Fibroblast of lung (primary cell): ENCODE measurements at regions not wholly inside any gene's neighbourhood (a gene's known extent, or its start where the extent isn't known, plus 50 kb on each side); places are given as distances from the start of the nearest gene placed in this dataset.

Experiments
- DNase-seq, 2 donors: peaks; one replicate each; pipeline versions ENCODE4 v3.0.0 to v3.0.0-alpha.2; 2010; ENCODE audit warnings: low read depth in 2 of 2
- H2AFZ ChIP-seq: 2 replicates; pipeline ENCODE4 v1.5.1; 2012; ENCODE audit warnings: low read length, control low read depth, inconsistent platforms
- H3K27ac ChIP-seq: 2 replicates; pipeline ENCODE4 v1.5.1; 2011; ENCODE audit warnings: low read length, control low read depth; ENCODE audit not compliant: insufficient read depth
- H3K27me3 ChIP-seq: 2 replicates; pipeline ENCODE4 v1.5.1; 2011; ENCODE audit warnings: mild to moderate bottlenecking, low read length; ENCODE audit not compliant: control insufficient read depth, insufficient read depth
- H3K36me3 ChIP-seq: 2 replicates; pipeline ENCODE4 v1.5.1; 2011; ENCODE audit warnings: low read length; ENCODE audit not compliant: control insufficient read depth, insufficient read depth
- H3K4me1 ChIP-seq: 2 replicates; pipeline ENCODE4 v1.5.1; 2011; ENCODE audit warnings: low read length; ENCODE audit not compliant: control insufficient read depth, insufficient read depth; ENCODE audit errors: extremely low read depth
- H3K4me2 ChIP-seq: 2 replicates; pipeline ENCODE4 v1.5.1; 2011; ENCODE audit warnings: low read length, control low read depth; ENCODE audit not compliant: insufficient read depth; ENCODE audit errors: extremely low read depth
- H3K4me3 ChIP-seq, 4 experiments: fragments of 200-600 bp in 1 of 4; sonication (generic) in 1 of 4; replicated peaks in 1 of 4; 2 replicates each; pipeline ENCODE4 v1.5.1; 2011 to 2016; ENCODE audit warnings: low read length in 4 of 4, low read depth in 3 of 4, mild to moderate bottlenecking in 3 of 4, control low read depth in 2 of 4, inconsistent platforms in 1 of 4, mixed read lengths in 1 of 4; ENCODE audit not compliant: insufficient read depth in 1 of 4; ENCODE audit errors: control extremely low read depth in 1 of 4
- H3K79me2 ChIP-seq: 2 replicates; pipeline ENCODE4 v1.5.1; 2012; ENCODE audit warnings: mild to moderate bottlenecking, low read length, inconsistent platforms; ENCODE audit not compliant: control insufficient read depth, insufficient read depth
- H3K9ac ChIP-seq: 2 replicates; pipeline ENCODE4 v1.5.1; 2011; ENCODE audit warnings: mild to moderate bottlenecking, low read length, control low read depth; ENCODE audit not compliant: insufficient read depth
- H3K9me3 ChIP-seq: 2 replicates; pipeline ENCODE4 v1.5.1; 2012; ENCODE audit warnings: low read depth, low read length; ENCODE audit not compliant: control insufficient read depth, insufficient read depth
- H4K20me1 ChIP-seq: 2 replicates; pipeline ENCODE4 v1.5.1; 2011; ENCODE audit warnings: low read length; ENCODE audit not compliant: control insufficient read depth, insufficient read depth; ENCODE audit errors: extremely low read depth
- CTCF ChIP-seq, 2 donors: IDR thresholded peaks in 1 of 2; conservative IDR thresholded peaks in 1 of 2; 1 replicate in 1 of 2; 2 replicates in 1 of 2; pipeline ENCODE4 v1.5.1; 2011 to 2012; ENCODE audit warnings: low read length in 2 of 2, control low read depth in 1 of 2, inconsistent platforms in 1 of 2, low read depth in 1 of 2, mild to moderate bottlenecking in 1 of 2
- EZH2 ChIP-seq: IDR thresholded peaks from 2 replicates; pipeline ENCODE4 v1.5.1; 2012; ENCODE audit warnings: low read length, control low read depth, mild to moderate bottlenecking; ENCODE audit errors: missing control alignments

GRCh38 chr18:6606411-6607085 is 123.0 kb upstream of the ARHGAP28 start:
- Histone ChIP-seq H3K4me1 (no peaks in the 10 kb centered on the region), H3K36me3 (no peaks in the 10 kb centered on the region), H3K4me2 (no peak overlapping the region), H3K27me3 (no peaks in the 10 kb centered on the region), H3K9ac (no peak overlapping the region), H2AFZ (no peak overlapping the region), H3K79me2 (no peaks in the 10 kb centered on the region), H4K20me1 (no peaks in the 10 kb centered on the region), H3K9me3 (no peaks in the 10 kb centered on the region), H3K27ac (no peak overlapping the region), H3K4me3 (no peak overlapping the region)
- TF ChIP-seq EZH2 = no peak
- TF ChIP-seq CTCF (conservative IDR thresholded peaks at IDR 0.05 in 1 of 2, IDR thresholded peaks at IDR 0.05 in 1 of 2; ENCODE audit: low read depth in 1 of 2, low read length in 2 of 2) = no peak
- no peak for DNase-seq

GRCh38 chr18:6607343-6607742 is 122.2 kb upstream of the ARHGAP28 start:
- no peaks in the 10 kb centered on the region for H3K4me1 ChIP-seq
- no peak overlapping the region for H2AFZ ChIP-seq
- H3K27me3 ChIP-seq = no peaks in the 10 kb centered on the region
- H3K9ac ChIP-seq = no peak overlapping the region
- no peak overlapping the region for H3K4me2 ChIP-seq
- H3K9me3 ChIP-seq = no peaks in the 10 kb centered on the region
- no peak overlapping the region for H3K4me3 ChIP-seq
- no peak for DNase-seq
- H3K27ac ChIP-seq = no peak overlapping the region
- H3K79me2 ChIP-seq = no peaks in the 10 kb centered on the region
- no peaks in the 10 kb centered on the region for H4K20me1 ChIP-seq
- no peaks in the 10 kb centered on the region for H3K36me3 ChIP-seq
- TF ChIP-seq EZH2 (no peak), CTCF (conservative IDR thresholded peaks at IDR 0.05 in 1 of 2, IDR thresholded peaks at IDR 0.05 in 1 of 2; ENCODE audit: low read depth in 1 of 2, low read length in 2 of 2) (no peak)

- H3K9ac ChIP-seq = no peak overlapping the region
- H3K27me3 ChIP-seq = no peaks in the 10 kb centered on the region
- H3K27ac ChIP-seq = no peak overlapping the region
- H2AFZ ChIP-seq = no peak overlapping the region
- TF ChIP-seq EZH2 (no peak), CTCF (conservative IDR thresholded peaks at IDR 0.05 in 1 of 2, IDR thresholded peaks at IDR 0.05 in 1 of 2; ENCODE audit: low read depth in 1 of 2, low read length in 2 of 2) (no peak)
- no peaks in the 10 kb centered on the region for H3K9me3 ChIP-seq
- H3K4me1 ChIP-seq = no peaks in the 10 kb centered on the region
- H4K20me1 ChIP-seq = no peaks in the 10 kb centered on the region
- H3K4me3 ChIP-seq = no peak overlapping the region
- DNase-seq = no peak
- no peaks in the 10 kb centered on the region for H3K79me2 ChIP-seq
- no peaks in the 10 kb centered on the region for H3K36me3 ChIP-seq
- H3K4me2 ChIP-seq = no peak overlapping the region
Observed at GRCh38 chr18:6609666-6610264, 119.8 kb upstream of the ARHGAP28 start.
